ENCODE measurements at regions not wholly inside any gene's neighbourhood (a gene's known extent, or its start where the extent isn't known, plus 50 kb on each side); places are given as distances from the start of the nearest gene placed in this dataset.
"Not testable (repeated sequence)": the region's sequence is repeated elsewhere in the genome, so short reads cannot be mapped to it uniquely, and the experiment has no call there.

GRCh38 chr3:166879661-166880060 lies 500.4 kb downstream of the ZBBX start:
- TF ChIP-seq, protein P1, sequence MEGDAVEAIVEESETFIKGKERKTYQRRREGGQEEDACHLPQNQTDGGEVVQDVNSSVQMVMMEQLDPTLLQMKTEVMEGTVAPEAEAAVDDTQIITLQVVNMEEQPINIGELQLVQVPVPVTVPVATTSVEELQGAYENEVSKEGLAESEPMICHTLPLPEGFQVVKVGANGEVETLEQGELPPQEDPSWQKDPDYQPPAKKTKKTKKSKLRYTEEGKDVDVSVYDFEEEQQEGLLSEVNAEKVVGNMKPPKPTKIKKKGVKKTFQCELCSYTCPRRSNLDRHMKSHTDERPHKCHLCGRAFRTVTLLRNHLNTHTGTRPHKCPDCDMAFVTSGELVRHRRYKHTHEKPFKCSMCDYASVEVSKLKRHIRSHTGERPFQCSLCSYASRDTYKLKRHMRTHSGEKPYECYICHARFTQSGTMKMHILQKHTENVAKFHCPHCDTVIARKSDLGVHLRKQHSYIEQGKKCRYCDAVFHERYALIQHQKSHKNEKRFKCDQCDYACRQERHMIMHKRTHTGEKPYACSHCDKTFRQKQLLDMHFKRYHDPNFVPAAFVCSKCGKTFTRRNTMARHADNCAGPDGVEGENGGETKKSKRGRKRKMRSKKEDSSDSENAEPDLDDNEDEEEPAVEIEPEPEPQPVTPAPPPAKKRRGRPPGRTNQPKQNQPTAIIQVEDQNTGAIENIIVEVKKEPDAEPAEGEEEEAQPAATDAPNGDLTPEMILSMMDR (conservative IDR thresholded peaks at IDR 0.05): no peak
- no peak overlapping the region for H3K27ac ChIP-seq

GRCh38 chr3:166877971-166878370 lies 502.1 kb downstream of the ZBBX start:
- no peak for TF ChIP-seq ZFX (IDR thresholded peaks at IDR 0.05)
- TF ChIP-seq, protein P1 (conservative IDR thresholded peaks at IDR 0.05): no peak
- H3K27ac ChIP-seq: no peak overlapping the region

GRCh38 chr3:166864473-166865467 lies 515.3 kb downstream of the ZBBX start:
- TF ChIP-seq, protein P1 (conservative IDR thresholded peaks at IDR 0.05): no peak
- H3K27ac ChIP-seq: no peak overlapping the region

GRCh38 chr3:166860217-166860616 lies 519.9 kb downstream of the ZBBX start:
- TF ChIP-seq, protein P1 (conservative IDR thresholded peaks at IDR 0.05): no peak
- TF ChIP-seq ZFX (IDR thresholded peaks at IDR 0.05): no peak
- no peak overlapping the region for H3K27ac ChIP-seq

- no peak overlapping the region for H3K27ac ChIP-seq
- no peak for TF ChIP-seq ZFX (IDR thresholded peaks at IDR 0.05)
- TF ChIP-seq, protein P1 (conservative IDR thresholded peaks at IDR 0.05): no peak
These were observed 535.8 kb downstream of the ZBBX start for GRCh38 chr3:166844329-166844728.

GRCh38 chr3:166842784-166843183 lies 537.3 kb downstream of the ZBBX start:
- H3K27ac ChIP-seq: not testable (repeated sequence)

DNA sequence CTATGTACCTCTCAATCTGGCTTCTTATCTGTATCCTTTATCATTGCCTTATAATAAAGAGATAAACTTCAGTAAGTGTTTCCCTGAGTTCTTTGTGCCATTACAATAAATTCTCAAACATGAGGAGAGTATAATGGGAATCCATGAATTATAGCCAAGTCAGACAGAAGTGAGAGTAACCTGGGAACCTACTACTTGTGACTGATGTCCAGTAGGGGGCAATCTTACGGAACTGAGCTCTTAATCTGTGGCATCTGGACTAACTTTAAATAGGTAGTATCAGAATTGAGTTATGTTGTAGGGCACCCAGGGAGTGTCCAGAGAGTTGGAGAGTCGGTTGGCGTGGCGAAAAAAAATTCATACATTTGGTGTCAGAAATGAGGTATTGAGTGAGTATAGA lies 542.6 kb downstream of the ZBBX start:
- no peak overlapping the region for H3K27ac ChIP-seq
- TF ChIP-seq, protein P1 (conservative IDR thresholded peaks at IDR 0.05): peak; percentile 76
- no peak for TF ChIP-seq ZFX (IDR thresholded peaks at IDR 0.05)

DNA sequence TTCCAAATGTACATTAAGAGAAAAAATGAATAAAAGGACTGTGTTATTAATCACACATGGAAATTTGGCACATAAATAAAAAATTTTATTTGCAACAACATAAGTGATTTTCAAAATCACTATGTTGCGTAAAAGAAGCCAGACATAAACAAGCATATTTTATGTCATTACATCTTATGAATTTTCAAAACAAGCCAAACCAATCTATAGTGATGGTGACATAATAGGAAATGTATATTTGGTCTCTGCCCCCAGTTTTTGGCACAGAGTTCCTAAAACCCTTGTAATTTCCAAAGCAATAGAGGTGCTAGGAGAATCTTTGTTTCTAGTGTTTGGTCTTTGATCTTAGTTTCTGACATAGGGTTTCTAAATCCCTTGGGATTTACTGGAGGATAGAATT lies 543.3 kb downstream of the ZBBX start:
- TF ChIP-seq, protein P1 (conservative IDR thresholded peaks at IDR 0.05): no peak
- no peak for TF ChIP-seq ZFX (IDR thresholded peaks at IDR 0.05)
- H3K27ac ChIP-seq: no peak overlapping the region

Measured in C4-2B (cell line).